GM19351 (cell line): ENCODE measurements at regions not wholly inside any gene's neighbourhood (a gene's known extent, or its start where the extent isn't known, plus 50 kb on each side); places are given as distances from the start of the nearest gene placed in this dataset.
A peak's percentile ranks its signal among the peaks of the same experiment; 100 is the strongest.

Experiments
- ATAC-seq: cut with Tn5 transposase; IDR thresholded peaks from one replicate; pipeline ENCODE4 v1.9.1; 2021; ENCODE audit warnings: mild to moderate bottlenecking, moderate library complexity; ENCODE audit not compliant: unreplicated experiment

DNA sequence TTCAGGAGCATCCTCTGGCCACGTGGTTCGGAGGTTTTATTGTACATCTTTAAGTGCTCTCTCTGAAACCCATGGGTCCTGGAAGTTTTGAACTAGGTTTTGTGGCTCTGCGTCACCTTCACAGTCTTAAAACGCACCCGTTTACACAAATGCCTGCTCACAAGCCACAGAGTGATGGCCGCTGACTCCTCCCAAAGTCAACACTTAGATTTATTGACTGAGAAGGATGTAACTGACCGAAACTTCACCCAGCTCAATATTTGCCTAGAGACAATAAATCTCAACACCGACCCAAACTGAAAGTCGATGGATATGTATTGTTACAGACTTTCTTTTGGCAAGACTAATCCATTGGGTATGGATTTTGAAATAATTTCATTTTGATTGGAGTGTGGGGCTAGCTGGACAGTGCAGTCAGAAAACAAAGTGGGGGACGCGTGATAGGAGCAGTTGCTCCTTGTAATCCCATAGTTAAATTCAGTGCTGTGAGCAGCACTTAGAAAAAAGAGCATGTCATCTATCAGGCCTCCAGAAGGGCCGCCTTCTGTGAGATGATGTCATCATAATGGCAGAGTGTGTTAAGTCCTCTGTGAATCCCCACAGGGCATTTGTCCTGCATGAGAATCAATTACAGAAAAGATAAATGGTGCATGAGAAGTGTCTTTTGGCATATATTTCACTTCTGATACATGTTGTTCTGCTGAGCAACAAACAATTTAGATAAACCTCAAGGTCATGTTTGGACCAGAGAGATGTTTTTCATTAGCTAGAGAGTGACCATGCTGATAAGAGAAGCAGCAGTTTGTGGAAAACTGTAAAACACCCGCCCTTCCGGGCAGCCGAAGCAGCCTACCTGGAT, 183.7 kb downstream of the INO80D start:
- no peak for ATAC-seq

DNA sequence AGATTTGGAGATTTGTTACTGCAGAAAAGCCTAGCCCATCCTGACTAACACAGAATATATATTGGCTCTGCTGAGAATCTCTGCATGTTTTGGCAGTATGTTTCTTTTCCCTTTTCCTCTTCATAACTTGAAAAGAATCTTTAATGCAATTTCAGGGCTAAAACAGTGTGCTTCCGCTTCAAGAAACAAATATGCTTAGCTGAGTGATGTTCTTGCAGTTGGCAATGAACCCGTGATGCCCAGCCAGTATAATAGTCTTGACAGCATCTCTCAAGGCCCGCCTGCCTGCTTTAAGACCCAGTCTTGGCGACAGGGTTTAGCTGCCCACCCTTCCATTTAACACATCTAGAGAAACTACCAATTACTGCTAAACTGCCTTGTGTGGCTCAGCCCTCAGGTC, 184.5 kb downstream of the INO80D start:
- ATAC-seq: no peak

GRCh38 chr2:205898744-205899143, 187.2 kb downstream of the INO80D start:
- no peak for ATAC-seq

DNA sequence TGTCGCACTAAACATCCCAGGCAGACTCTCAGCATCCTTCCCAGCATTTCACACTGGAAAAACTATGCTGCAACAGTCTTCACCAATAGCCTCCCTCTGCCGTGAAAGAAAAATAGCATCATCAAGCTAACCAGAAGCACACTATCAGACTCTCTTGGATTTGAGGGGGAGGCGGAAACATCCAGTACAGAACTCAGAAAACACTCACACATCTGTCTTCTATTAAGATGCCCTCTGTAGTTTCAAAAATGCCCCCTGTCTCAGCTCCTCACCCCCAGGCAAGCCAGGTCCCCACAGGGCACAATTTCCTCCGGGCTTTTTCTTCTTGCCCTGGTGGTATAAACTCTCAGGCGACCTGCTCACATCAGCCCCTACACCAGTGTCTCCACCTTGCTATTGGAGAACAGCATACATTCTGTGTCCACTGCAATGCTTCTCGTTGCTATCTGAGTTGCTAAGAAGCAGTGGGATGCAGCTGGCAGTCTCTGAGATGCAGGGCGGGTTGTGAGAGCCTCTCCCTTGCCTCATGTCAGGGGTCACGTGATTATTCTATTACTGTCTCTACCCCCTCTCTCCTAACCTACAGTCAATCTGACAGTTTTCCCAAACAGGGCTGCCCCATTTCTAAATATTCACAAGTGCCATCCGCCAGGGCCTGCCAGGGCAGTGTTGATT, 189.9 kb downstream of the INO80D start:
- ATAC-seq: no peak

- no peak for ATAC-seq
Measured at GRCh38 chr2:205892665-205893259, 193.2 kb downstream of the INO80D start.

- ATAC-seq: no peak
Measured at GRCh38 chr2:205892251-205892655, 193.7 kb downstream of the INO80D start.

- ATAC-seq: no peak
Measured at GRCh38 chr2:205889114-205889513, 196.9 kb downstream of the INO80D start.

DNA sequence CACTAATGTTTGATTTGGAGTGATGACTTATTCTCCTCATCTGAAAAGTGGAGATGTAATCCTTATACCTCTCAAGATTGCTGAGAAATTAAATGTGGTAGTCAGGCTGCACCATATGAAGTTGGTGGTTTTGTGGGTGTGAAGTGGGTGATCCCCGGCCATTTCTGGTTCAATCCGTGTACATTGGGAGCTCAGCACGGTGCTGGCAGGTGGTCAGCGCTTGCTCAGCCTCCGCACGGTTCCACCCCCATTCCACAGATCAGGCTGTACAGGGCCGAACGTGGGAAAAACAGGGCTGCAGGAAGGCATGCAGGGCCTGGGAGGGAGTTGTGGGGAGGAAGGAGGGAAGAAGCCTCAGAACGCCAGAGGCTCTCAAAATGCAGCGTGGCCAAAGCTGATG, 198.3 kb downstream of the INO80D start:
- no peak for ATAC-seq

DNA sequence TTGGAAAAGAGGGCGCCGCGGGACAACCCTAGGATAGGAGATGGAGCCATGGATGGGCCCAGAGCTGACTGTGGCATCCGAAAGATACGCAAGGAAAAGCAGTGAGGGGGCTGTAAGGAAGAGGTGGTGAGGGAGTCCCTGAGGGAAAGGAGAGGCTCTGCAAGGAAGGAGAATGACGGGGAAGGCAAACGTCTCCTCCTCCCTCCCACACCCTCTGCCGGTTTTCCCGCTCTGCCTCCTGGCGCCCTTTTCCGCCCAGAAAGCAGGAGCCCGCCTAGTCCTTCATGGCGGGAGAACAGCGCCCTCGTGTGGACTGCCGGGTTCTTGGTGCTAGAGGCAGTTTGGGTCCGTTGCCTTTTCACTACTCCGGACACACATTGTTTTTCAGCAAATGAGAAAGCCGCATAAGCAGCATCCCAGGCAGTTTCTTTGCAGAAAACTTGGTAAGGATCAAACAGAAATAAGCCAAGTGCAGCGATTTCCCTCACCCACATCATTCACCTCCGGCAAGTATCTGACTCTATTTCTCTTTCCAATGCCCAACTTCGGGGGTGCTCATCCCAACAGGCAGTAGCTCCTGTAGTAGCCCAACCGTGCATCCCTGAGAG, 200.4 kb downstream of the INO80D start:
- peak; percentile 88 for ATAC-seq

- ATAC-seq: no peak
Measured at GRCh38 chr2:205883965-205884364, 201.7 kb downstream of the NRP2 start.

DNA sequence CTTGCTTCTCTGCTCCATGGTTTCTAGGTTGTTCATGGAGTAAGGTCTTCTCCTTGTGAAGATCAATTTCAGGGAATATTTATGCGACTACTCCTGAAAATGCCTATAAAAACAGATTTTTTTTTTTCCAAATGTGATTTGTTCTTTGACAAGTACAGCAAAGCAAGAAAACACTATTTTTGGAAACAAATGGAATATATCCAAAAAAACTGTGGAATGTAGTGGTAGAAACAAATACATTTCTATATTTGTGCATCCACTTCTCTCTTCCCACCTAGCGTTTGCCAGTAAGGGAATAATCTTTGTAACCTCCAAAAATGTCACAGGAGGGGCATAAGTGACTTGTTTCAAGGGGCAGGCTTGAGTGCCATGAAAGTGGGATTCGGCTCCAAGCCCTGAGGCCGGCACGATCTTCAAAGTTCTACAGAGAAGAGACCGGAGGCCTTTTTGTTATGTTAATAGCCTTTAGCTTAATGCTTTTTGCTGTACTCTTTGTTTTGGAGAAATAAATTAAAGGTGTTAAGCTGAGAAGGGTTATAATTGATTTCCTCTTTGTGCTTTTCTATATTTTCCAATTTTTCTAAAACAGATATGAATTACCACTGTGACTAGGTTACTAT, 200.6 kb downstream of the NRP2 start:
- ATAC-seq: no peak

DNA sequence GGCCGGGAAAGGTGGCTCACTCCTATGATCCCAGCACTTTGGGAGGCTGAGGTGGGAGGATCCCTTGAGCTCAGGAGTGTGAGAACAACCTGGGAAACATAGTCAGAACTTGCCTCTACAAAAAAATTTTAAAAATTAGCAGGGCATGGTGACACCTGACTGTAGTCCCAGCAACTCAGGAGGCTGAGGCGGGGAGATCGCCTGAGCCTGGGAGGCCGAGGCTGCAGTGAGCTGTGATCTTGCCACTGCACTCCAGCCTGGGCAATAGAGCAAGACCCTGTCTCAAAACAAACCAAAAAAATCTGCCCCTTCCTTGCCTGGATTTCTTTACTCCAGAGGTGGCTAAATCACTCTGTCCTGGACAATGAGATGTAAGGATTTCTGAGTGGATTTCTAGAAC, 197.7 kb downstream of the NRP2 start:
- ATAC-seq: no peak

DNA sequence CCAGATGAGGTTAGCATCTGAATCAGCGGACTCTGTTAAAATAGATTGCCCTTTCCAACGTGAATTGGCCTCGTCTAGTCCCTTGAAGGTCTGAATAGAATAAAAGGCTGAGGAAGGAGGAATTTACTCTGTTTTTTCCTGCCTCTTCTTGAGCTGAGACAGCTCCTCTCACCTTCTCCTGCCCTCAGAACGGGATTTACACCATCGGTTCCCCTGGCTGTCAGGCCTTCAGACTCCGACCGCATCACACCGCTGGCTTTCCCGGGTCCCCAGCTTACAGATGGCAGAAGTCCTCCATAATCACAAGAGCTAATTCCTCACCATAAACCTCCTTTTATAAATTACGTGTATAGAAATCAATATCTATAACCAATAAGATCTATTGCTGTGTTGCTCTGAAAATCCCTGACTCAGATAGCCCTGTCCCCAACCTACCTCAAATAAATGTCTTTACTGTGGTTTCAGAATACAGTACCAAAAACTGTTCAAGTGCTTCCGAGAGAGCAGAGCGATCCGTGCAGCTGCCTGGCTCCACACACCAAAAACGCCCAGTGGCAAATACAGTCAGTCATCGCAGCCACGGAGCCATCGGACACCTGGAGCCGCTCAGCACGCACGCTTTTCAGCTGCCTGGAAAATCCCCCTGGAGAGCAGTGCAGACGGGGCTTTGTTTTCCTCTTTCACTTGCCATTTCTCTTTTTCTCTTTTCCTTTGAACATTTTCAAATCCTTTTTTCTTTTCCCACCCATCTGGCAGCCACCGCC, 196.9 kb downstream of the NRP2 start:
- ATAC-seq: no peak

GRCh38 chr2:205877496-205877895, 195.2 kb downstream of the NRP2 start:
- no peak for ATAC-seq

- no peak for ATAC-seq
Measured at GRCh38 chr2:205876127-205876526, 193.8 kb downstream of the NRP2 start.

- no peak for ATAC-seq
Measured at GRCh38 chr2:205872716-205873115, 190.4 kb downstream of the NRP2 start.

- no peak for ATAC-seq
Measured at GRCh38 chr2:205869439-205869838, 187.1 kb downstream of the NRP2 start.

GRCh38 chr2:205868773-205869333, 186.6 kb downstream of the NRP2 start:
- ATAC-seq: no peak

DNA sequence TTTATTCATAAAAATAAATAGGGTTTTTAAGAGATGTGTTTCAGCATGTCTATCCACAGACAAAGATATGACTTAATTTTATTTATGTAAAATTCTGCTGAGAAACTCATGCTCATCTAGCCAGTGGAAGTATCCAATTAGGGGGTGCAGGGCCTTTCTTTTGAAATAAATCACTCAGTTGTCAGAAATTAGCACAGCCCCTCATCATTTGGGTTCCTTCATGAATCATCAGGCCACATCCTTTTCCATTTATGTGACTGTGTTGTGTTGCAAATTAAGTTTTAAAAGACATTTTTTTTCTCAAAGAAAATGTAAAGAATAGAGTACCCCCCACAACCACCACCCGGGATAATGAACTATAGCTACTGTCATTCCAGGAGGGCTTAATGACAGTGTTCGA, 185.8 kb downstream of the NRP2 start:
- no peak for ATAC-seq

- ATAC-seq: no peak
Measured at GRCh38 chr2:205867371-205867770, 185.1 kb downstream of the NRP2 start.
